ENCODE measurements at regions not wholly inside any gene's neighbourhood (a gene's known extent, or its start where the extent isn't known, plus 50 kb on each side); places are given as distances from the start of the nearest gene placed in this dataset.

DNA sequence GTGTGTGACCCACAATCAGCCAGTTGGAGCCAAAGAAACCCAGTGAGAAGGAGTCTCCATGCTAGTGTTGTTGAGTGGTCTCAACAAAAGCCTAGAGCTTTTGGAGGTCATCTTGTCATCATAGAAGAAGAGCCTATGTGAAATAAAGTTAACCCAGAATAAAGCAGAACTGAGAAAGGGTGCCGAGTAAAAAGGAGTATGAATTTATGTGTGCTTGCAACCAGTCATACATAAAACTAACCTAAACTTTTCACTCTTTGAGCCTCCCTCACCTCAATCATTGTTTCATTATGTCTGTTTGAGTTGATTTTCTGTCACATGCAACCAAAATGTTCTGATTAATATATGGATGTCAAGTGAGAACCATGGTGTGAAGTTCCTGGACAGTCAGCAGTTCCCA lies 599.3 kb upstream of the ZEB2 start:
- TF ChIP-seq, protein P1, sequence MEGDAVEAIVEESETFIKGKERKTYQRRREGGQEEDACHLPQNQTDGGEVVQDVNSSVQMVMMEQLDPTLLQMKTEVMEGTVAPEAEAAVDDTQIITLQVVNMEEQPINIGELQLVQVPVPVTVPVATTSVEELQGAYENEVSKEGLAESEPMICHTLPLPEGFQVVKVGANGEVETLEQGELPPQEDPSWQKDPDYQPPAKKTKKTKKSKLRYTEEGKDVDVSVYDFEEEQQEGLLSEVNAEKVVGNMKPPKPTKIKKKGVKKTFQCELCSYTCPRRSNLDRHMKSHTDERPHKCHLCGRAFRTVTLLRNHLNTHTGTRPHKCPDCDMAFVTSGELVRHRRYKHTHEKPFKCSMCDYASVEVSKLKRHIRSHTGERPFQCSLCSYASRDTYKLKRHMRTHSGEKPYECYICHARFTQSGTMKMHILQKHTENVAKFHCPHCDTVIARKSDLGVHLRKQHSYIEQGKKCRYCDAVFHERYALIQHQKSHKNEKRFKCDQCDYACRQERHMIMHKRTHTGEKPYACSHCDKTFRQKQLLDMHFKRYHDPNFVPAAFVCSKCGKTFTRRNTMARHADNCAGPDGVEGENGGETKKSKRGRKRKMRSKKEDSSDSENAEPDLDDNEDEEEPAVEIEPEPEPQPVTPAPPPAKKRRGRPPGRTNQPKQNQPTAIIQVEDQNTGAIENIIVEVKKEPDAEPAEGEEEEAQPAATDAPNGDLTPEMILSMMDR (IDR thresholded peaks at IDR 0.05) = no peak
- TF ChIP-seq POLR2A (IDR thresholded peaks at IDR 0.05) (no peak), EP300 (IDR thresholded peaks at IDR 0.05) (no peak), POLR2AphosphoS5 (IDR thresholded peaks at IDR 0.05) (no peak)

Measured in suprapubic skin (tissue), 4 donors.